ENCODE measurements at regions not wholly inside any gene's neighbourhood (a gene's known extent, or its start where the extent isn't known, plus 50 kb on each side); places are given as distances from the start of the nearest gene placed in this dataset.
"Not testable (repeated sequence)": the region's sequence is repeated elsewhere in the genome, so short reads cannot be mapped to it uniquely, and the experiment has no call there.

DNA sequence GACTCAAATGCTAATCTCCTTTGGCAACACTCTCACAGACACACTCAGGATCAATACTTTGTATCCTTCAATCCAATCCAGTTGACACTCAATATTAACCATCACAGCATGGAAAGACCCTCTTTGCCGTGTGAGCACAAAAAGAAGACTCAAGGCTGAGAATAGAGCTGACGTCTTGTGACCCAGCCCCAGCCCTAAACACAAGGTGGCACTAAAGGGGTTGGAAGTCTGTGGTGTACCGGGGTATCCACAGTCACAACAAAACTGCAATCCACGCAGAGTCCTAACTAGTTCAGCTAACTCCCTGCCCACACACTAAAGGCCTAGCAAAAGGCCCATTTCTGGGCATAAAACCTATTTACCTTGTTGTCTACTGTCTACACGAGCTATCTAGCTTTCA is 200.1 kb downstream of the ACTR3B start:
- Histone ChIP-seq H3K4me1 (ENCODE audit: control insufficient read depth in 4 of 4, insufficient read depth in 4 of 4, low read length in 3 of 4) (no peaks in the 10 kb centered on the region), H3K9ac (ENCODE audit: low read depth in 1 of 2, low read length in 2 of 2) (no peak overlapping the region), H3K9me3 (ENCODE audit: control insufficient read depth in 4 of 4, low read length in 3 of 4) (no peaks in the 10 kb centered on the region), H3K4me3 (ENCODE audit: low read depth in 1 of 3, low read length in 3 of 3) (no peak overlapping the region), H3K27ac (ENCODE audit: low read depth in 1 of 2, low read length in 2 of 2) (no peak overlapping the region), H3K36me3 (ENCODE audit: control insufficient read depth in 4 of 4, insufficient read depth in 3 of 4, low read depth in 1 of 4, low read length in 3 of 4) (no peaks in the 10 kb centered on the region), H3K27me3 (ENCODE audit: control insufficient read depth in 4 of 4, insufficient read depth in 4 of 4, low read length in 3 of 4) (no peaks in the 10 kb centered on the region)
- 88% methylated on average over 5 of the region's 5 CpGs for WGBS
- no peak for DNase-seq (ENCODE audit: low spot score)
- TF ChIP-seq EGR1 (IDR thresholded peaks at IDR 0.05; ENCODE audit: low read depth in 2 of 2) = no peak
- TF ChIP-seq, protein P1, sequence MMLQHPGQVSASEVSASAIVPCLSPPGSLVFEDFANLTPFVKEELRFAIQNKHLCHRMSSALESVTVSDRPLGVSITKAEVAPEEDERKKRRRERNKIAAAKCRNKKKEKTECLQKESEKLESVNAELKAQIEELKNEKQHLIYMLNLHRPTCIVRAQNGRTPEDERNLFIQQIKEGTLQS (IDR thresholded peaks at IDR 0.05) = no peak
- TF ChIP-seq YY1 (IDR thresholded peaks at IDR 0.05) = no peak
- no peak for TF ChIP-seq FOXA2 (IDR thresholded peaks at IDR 0.05)
- no peak for TF ChIP-seq GABPA (IDR thresholded peaks at IDR 0.05 in 1 of 2, conservative IDR thresholded peaks at IDR 0.05 in 1 of 2)
- TF ChIP-seq RXRA (IDR thresholded peaks at IDR 0.05) = no peak
- no peak for TF ChIP-seq FOXA1 (IDR thresholded peaks at IDR 0.05)
- TF ChIP-seq, protein P2, sequence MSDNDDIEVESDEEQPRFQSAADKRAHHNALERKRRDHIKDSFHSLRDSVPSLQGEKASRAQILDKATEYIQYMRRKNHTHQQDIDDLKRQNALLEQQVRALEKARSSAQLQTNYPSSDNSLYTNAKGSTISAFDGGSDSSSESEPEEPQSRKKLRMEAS (IDR thresholded peaks at IDR 0.05) = no peak

DNA sequence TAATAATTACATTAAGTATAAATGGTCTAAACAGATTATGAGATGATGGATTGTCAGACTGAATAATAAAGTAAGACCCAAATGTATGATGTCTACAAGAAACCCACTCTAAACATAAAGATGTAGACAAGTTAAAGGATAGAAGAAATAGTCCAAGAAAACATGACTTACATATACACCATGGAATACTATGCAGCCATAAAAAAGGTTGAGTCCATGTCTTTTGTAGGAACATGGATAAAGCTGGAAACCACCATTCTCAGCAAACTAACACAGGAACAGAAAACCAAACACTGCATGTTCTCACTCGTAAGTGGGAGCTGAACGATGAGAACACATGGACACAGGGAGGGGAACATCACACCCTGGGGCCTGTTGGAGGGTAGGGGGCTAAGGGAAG is 202.2 kb downstream of the ACTR3B start:
- not testable (repeated sequence) for H3K9ac ChIP-seq (ENCODE audit: low read depth in 1 of 2, low read length in 2 of 2); H3K36me3 ChIP-seq (ENCODE audit: control insufficient read depth in 4 of 4, insufficient read depth in 3 of 4, low read depth in 1 of 4, low read length in 3 of 4); DNase-seq (ENCODE audit: low spot score); H3K27ac ChIP-seq (ENCODE audit: low read depth in 1 of 2, low read length in 2 of 2); H3K4me3 ChIP-seq (ENCODE audit: low read depth in 1 of 3, low read length in 3 of 3); H3K9me3 ChIP-seq (ENCODE audit: control insufficient read depth in 4 of 4, low read length in 3 of 4); H3K4me1 ChIP-seq (ENCODE audit: control insufficient read depth in 4 of 4, insufficient read depth in 4 of 4, low read length in 3 of 4); H3K27me3 ChIP-seq (ENCODE audit: control insufficient read depth in 4 of 4, insufficient read depth in 4 of 4, low read length in 3 of 4)
- WGBS = 91% methylated on average over 2 of the region's 2 CpGs

DNA sequence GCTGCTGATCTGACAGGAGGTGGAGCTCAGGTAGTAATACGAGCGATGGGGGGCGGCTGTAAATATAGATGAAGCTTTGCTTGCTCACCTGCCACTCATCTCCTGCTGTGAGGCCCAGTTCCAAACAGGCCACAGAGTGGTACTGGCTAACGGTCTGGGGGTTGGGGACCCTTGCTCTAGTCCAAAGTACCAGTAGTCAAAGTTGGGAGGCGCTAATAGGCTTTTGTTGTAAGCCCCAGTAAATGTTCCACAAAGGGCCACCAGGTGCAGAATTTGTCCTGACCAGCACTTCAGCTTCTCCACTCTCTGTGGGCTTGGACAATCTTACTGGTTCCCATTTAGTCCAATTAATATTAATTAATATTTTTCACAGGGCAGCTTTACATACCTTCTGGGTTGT is 206.6 kb downstream of the ACTR3B start:
- Histone ChIP-seq H3K4me3 (ENCODE audit: low read depth in 1 of 3, low read length in 3 of 3) (no peak overlapping the region), H3K9me3 (ENCODE audit: control insufficient read depth in 4 of 4, low read length in 3 of 4) (no peaks in the 10 kb centered on the region), H3K36me3 (ENCODE audit: control insufficient read depth in 4 of 4, insufficient read depth in 3 of 4, low read depth in 1 of 4, low read length in 3 of 4) (no peaks in the 10 kb centered on the region), H3K27ac (ENCODE audit: low read depth in 1 of 2, low read length in 2 of 2) (no peak overlapping the region), H3K9ac (ENCODE audit: low read depth in 1 of 2, low read length in 2 of 2) (no peak overlapping the region), H3K27me3 (ENCODE audit: control insufficient read depth in 4 of 4, insufficient read depth in 4 of 4, low read length in 3 of 4) (no peaks in the 10 kb centered on the region), H3K4me1 (ENCODE audit: control insufficient read depth in 4 of 4, insufficient read depth in 4 of 4, low read length in 3 of 4) (no peaks in the 10 kb centered on the region)
- DNase-seq (ENCODE audit: low spot score) = no peak
- 91% methylated on average over 5 of the region's 5 CpGs for WGBS
- TF ChIP-seq EGR1 (IDR thresholded peaks at IDR 0.05; ENCODE audit: low read depth in 2 of 2) = no peak
- TF ChIP-seq JUND (IDR thresholded peaks at IDR 0.05) = no peak
- TF ChIP-seq HNF4G (IDR thresholded peaks at IDR 0.05) = no peak
- TF ChIP-seq YY1 (IDR thresholded peaks at IDR 0.05) = no peak
- TF ChIP-seq RAD21 (IDR thresholded peaks at IDR 0.05) = no peak
- TF ChIP-seq, protein P3, sequence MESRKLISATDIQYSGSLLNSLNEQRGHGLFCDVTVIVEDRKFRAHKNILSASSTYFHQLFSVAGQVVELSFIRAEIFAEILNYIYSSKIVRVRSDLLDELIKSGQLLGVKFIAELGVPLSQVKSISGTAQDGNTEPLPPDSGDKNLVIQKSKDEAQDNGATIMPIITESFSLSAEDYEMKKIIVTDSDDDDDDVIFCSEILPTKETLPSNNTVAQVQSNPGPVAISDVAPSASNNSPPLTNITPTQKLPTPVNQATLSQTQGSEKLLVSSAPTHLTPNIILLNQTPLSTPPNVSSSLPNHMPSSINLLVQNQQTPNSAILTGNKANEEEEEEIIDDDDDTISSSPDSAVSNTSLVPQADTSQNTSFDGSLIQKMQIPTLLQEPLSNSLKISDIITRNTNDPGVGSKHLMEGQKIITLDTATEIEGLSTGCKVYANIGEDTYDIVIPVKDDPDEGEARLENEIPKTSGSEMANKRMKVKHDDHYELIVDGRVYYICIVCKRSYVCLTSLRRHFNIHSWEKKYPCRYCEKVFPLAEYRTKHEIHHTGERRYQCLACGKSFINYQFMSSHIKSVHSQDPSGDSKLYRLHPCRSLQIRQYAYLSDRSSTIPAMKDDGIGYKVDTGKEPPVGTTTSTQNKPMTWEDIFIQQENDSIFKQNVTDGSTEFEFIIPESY (IDR thresholded peaks at IDR 0.05) = no peak
- TF ChIP-seq GABPA (IDR thresholded peaks at IDR 0.05 in 1 of 2, conservative IDR thresholded peaks at IDR 0.05 in 1 of 2) = no peak
- TF ChIP-seq, protein P4, sequence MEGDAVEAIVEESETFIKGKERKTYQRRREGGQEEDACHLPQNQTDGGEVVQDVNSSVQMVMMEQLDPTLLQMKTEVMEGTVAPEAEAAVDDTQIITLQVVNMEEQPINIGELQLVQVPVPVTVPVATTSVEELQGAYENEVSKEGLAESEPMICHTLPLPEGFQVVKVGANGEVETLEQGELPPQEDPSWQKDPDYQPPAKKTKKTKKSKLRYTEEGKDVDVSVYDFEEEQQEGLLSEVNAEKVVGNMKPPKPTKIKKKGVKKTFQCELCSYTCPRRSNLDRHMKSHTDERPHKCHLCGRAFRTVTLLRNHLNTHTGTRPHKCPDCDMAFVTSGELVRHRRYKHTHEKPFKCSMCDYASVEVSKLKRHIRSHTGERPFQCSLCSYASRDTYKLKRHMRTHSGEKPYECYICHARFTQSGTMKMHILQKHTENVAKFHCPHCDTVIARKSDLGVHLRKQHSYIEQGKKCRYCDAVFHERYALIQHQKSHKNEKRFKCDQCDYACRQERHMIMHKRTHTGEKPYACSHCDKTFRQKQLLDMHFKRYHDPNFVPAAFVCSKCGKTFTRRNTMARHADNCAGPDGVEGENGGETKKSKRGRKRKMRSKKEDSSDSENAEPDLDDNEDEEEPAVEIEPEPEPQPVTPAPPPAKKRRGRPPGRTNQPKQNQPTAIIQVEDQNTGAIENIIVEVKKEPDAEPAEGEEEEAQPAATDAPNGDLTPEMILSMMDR (IDR thresholded peaks at IDR 0.05; ENCODE audit: low read depth, low read length, missing input control) = no peak
- no peak for TF ChIP-seq TAF1 (conservative IDR thresholded peaks at IDR 0.05)
- TF ChIP-seq, protein P1 (IDR thresholded peaks at IDR 0.05) = no peak
- no peak for TF ChIP-seq HNF4A (conservative IDR thresholded peaks at IDR 0.05)

All from liver (tissue), 8 donors.